HCT116 (cell line): ENCODE measurements at regions not wholly inside any gene's neighbourhood (a gene's known extent, or its start where the extent isn't known, plus 50 kb on each side); places are given as distances from the start of the nearest gene placed in this dataset.

Experiments
- ATAC-seq: fragments of 200-7000 bp; cut with Tn5 transposase; 2 replicates; pipeline ENCODE4 v1.9.1; 2020; ENCODE audit warnings: mild to moderate bottlenecking, moderate library complexity
- BruUV-seq: library from RNA; stranded (reverse); fragments of 400-500 nt; replicated peaks from 2 replicates; lab custom pipeline; 2021; lab: Mats Ljungman, UMichigan
- CTCF ChIA-PET: fragments of 300-600 bp; sonication (Branson Sonifier 250); formaldehyde crosslinking; loops from one replicate; lab custom pipeline; 2021; ENCODE audit warnings: antibody characterized with exemption; lab: Charles Lee
- POLR2A ChIA-PET: fragments of 300-600, 350-600 bp; sonication (Branson Sonifier 250); formaldehyde crosslinking; loops from one replicate; lab custom pipeline; 2021; ENCODE audit warnings: antibody characterized with exemption; lab: Charles Lee
- RAD21 ChIA-PET, 2 experiments: fragments of 300-600 bp; sonication (Branson Sonifier 250); formaldehyde crosslinking; loops; one replicate each; lab custom pipeline; 2023; ENCODE audit warnings: low total read pairs in 2 of 2; ENCODE audit not compliant: uncharacterized antibody in 2 of 2, unreplicated experiment in 2 of 2, low non-redundant PET in 1 of 2; lab: Charles Lee
- DNase-seq: peaks from one replicate; pipeline ENCODE4 v3.0.0-alpha.2; 2010; ENCODE audit warnings: low read depth, low spot score
- H2AFZ ChIP-seq: fragments of 200-600 bp; shearing (Covaris generic), sonication (generic); 2 replicates; pipeline ENCODE4 v1.6.1; 2017; ENCODE audit warnings: low read depth, mixed run types, mixed read lengths, antibody characterized with exemption, low read length; ENCODE audit not compliant: poor library complexity, severe bottlenecking
- H3K27ac ChIP-seq: 2 replicates; pipeline ENCODE4 v1.5.1; 2012; ENCODE audit warnings: low read depth, low read length
- H3K27me3 ChIP-seq: fragments of 200-600 bp; sonication (generic); 2 replicates; pipeline ENCODE4 v1.6.1; 2016; ENCODE audit warnings: mixed run types, low read length, mixed read lengths; ENCODE audit not compliant: insufficient read depth
- H3K36me3 ChIP-seq, 2 experiments: fragments of 200-500 bp in 1 of 2; fragments of 200-600 bp in 1 of 2; sonication (Bioruptor generic) in 1 of 2; sonication (generic) in 1 of 2; 2 replicates each; pipeline versions ENCODE4 v1.5.1 to v1.6.1; 2014 to 2016; ENCODE audit warnings: low read length in 2 of 2, inconsistent platforms in 1 of 2, mixed read lengths in 1 of 2, mixed run types in 1 of 2; ENCODE audit not compliant: insufficient read depth in 2 of 2, control insufficient read depth in 1 of 2
- H3K4me1 ChIP-seq, 2 experiments: fragments of 200-600 bp in 1 of 2; sonication (generic) in 1 of 2; 2 replicates each; pipeline versions ENCODE4 v1.5.1 to v1.6.1; 2012 to 2017; ENCODE audit warnings: low read length in 2 of 2, inconsistent platforms in 1 of 2, mild to moderate bottlenecking in 1 of 2, mixed read lengths in 1 of 2, mixed run types in 1 of 2, moderate library complexity in 1 of 2; ENCODE audit not compliant: insufficient read depth in 2 of 2, control insufficient read depth in 1 of 2
- H3K4me2 ChIP-seq: fragments of 200-600 bp; sonication (generic); 2 replicates; pipeline ENCODE4 v1.6.1; 2017; ENCODE audit warnings: mixed run types, low read length, mixed read lengths
- H3K4me3 ChIP-seq, 2 experiments: fragments of 200-600 bp in 1 of 2; sonication (generic) in 1 of 2; replicated peaks in 1 of 2; 2 replicates each; pipeline ENCODE4 v1.5.1; 2011 to 2016; ENCODE audit warnings: low read length in 2 of 2, control low read depth in 1 of 2, low read depth in 1 of 2, mild to moderate bottlenecking in 1 of 2, mixed read lengths in 1 of 2, mixed run types in 1 of 2
- H3K79me2 ChIP-seq: fragments of 200-600 bp; sonication (generic); 2 replicates; pipeline ENCODE4 v1.6.1; 2017; ENCODE audit warnings: mild to moderate bottlenecking, mixed run types, low read length, moderate library complexity, mixed read lengths; ENCODE audit not compliant: insufficient read depth
- H3K9ac ChIP-seq: fragments of 200-600 bp; sonication (generic); 2 replicates; pipeline ENCODE4 v1.6.1; 2016; ENCODE audit warnings: low read length, mixed read lengths
- H3K9me2 ChIP-seq: fragments of 200-600 bp; sonication (generic), shearing (Covaris generic); 2 replicates; pipeline ENCODE4 v1.6.1; 2017; ENCODE audit warnings: mixed run types, mild to moderate bottlenecking, moderate library complexity; ENCODE audit not compliant: insufficient read depth
- H3K9me3 ChIP-seq, 2 experiments: fragments of 200-500 bp in 1 of 2; fragments of 200-600 bp in 1 of 2; sonication (Bioruptor generic) in 1 of 2; sonication (generic) in 1 of 2; 2 replicates each; pipeline ENCODE4 v1.6.1; 2014 to 2017; ENCODE audit warnings: low read length in 2 of 2, mixed read lengths in 2 of 2, inconsistent platforms in 1 of 2, low read depth in 1 of 2, mild to moderate bottlenecking in 1 of 2, mixed run types in 1 of 2, moderate library complexity in 1 of 2; ENCODE audit not compliant: control insufficient read depth in 1 of 2, insufficient read depth in 1 of 2
- H4K20me1 ChIP-seq: fragments of 200-600 bp; sonication (generic), shearing (Covaris generic); 2 replicates; pipeline ENCODE4 v1.6.1; 2017; ENCODE audit warnings: mixed run types, mild to moderate bottlenecking, moderate library complexity; ENCODE audit not compliant: insufficient read depth
- ATF3 ChIP-seq: IDR thresholded peaks from 2 replicates; pipeline ENCODE4 v1.6.1; 2012
- CBX3 ChIP-seq: IDR thresholded peaks from 2 replicates; pipeline ENCODE4 v1.6.1; 2012; ENCODE audit warnings: low read depth
- CTCF ChIP-seq, 3 experiments: fragments of 200-600 bp in 1 of 3; sonication (generic) in 1 of 3; IDR thresholded peaks in 2 of 3; conservative IDR thresholded peaks in 1 of 3; 2 replicates each; pipeline ENCODE4 v1.5.1; 2012 to 2017; ENCODE audit warnings: low read depth in 2 of 3, low read length in 2 of 3, antibody characterized with exemption in 1 of 3, borderline replicate concordance in 1 of 3, control low read depth in 1 of 3, mild to moderate bottlenecking in 1 of 3, mixed read lengths in 1 of 3, mixed run types in 1 of 3, moderate library complexity in 1 of 3; ENCODE audit not compliant: insufficient read depth in 1 of 3
- EGR1 ChIP-seq: IDR thresholded peaks from 2 replicates; pipeline ENCODE4 v1.6.1; 2012; ENCODE audit warnings: low read depth
- ELF1 ChIP-seq: IDR thresholded peaks from 2 replicates; pipeline ENCODE4 v1.6.1; 2012; ENCODE audit warnings: low read depth, borderline replicate concordance
- EZH2 ChIP-seq: fragments of 200-600 bp; sonication (generic); IDR thresholded peaks from 2 replicates; pipeline ENCODE4 v1.6.1; 2017; ENCODE audit warnings: antibody characterized with exemption, mixed run types
- MAX ChIP-seq: IDR thresholded peaks from 2 replicates; pipeline ENCODE4 v1.6.1; 2012
- RAD21 ChIP-seq: IDR thresholded peaks from 2 replicates; pipeline ENCODE4 v1.6.1; 2012; ENCODE audit warnings: low read depth, mild to moderate bottlenecking
- SRF ChIP-seq: IDR thresholded peaks from 2 replicates; pipeline ENCODE4 v1.6.1; 2012; ENCODE audit warnings: low read depth
- YY1 ChIP-seq: IDR thresholded peaks from 2 replicates; pipeline ENCODE4 v1.6.1; 2011; ENCODE audit warnings: low read length, low read depth, moderate library complexity, mild to moderate bottlenecking; ENCODE audit not compliant: insufficient replicate concordance; ENCODE audit errors: extremely low read depth
- ZNF274 ChIP-seq: fragments of 200-500 bp; sonication (Bioruptor generic); IDR thresholded peaks from 2 replicates; pipeline ENCODE4 v1.6.1; 2014; ENCODE audit warnings: mild to moderate bottlenecking, low read depth, low read length, inconsistent platforms
- intact Hi-C: fragments of 100-400 bp; cut with micrococcal nuclease; formaldehyde crosslinking; loops from 2 replicates; pipeline ENCODE4 v1.10.0; 2022

- DNase-seq: no peak
- Histone ChIP-seq H3K9me3 (no peaks in the 10 kb centered on the region), H4K20me1 (no peaks in the 10 kb centered on the region), H3K4me3 (no peak overlapping the region), H3K79me2 (no peaks in the 10 kb centered on the region), H3K36me3 (no peaks in the 10 kb centered on the region), H3K9me2 (no peaks in the 10 kb centered on the region), H3K4me2 (no peak overlapping the region), H3K9ac (no peak overlapping the region), H2AFZ (no peak overlapping the region), H3K27ac (no peak overlapping the region), H3K4me1 (peaks cover 0 to 2% of the 10 kb centered on the region in 2 experiments; a peak in 1 of 4 replicates), H3K27me3 (no peaks in the 10 kb centered on the region)
- ChIA-PET RAD21 (no interaction called here), CTCF (no interaction called here), POLR2A (no interaction called here)
- TF ChIP-seq RAD21: no peak
- no peak for TF ChIP-seq CTCF (IDR thresholded peaks at IDR 0.05 in 2 of 3, conservative IDR thresholded peaks at IDR 0.05 in 1 of 3; ENCODE audit: borderline replicate concordance in 1 of 3, insufficient read depth in 1 of 3, low read depth in 2 of 3, low read length in 2 of 3)
- TF ChIP-seq ELF1: no peak
- TF ChIP-seq ZNF274: no peak
- no peak for TF ChIP-seq ATF3
- TF ChIP-seq MAX: no peak
- no peak for TF ChIP-seq YY1
- TF ChIP-seq EZH2: no peak
- TF ChIP-seq SRF: no peak
- TF ChIP-seq CBX3: no peak
- TF ChIP-seq EGR1: no peak
- intact Hi-C loops: no loop called here
- ATAC-seq: no peak
- BruUV-seq: no TSS peak
Measured at GRCh38 chr4:155597281-155597680, 69.4 kb upstream of the GUCY1A1 start.
